SH-SY5Y (cell line): ENCODE measurements at regions not wholly inside any gene's neighbourhood (a gene's known extent, or its start where the extent isn't known, plus 50 kb on each side); places are given as distances from the start of the nearest gene placed in this dataset.

Experiments
- GATA2 ChIP-seq: IDR thresholded peaks from 2 replicates; pipeline ENCODE4 v1.6.1; 2011; ENCODE audit warnings: mild to moderate bottlenecking, low read depth, low read length
- GATA3 ChIP-seq: IDR thresholded peaks from 2 replicates; pipeline ENCODE4 v1.6.1; 2011; ENCODE audit warnings: low read depth, mild to moderate bottlenecking, low read length, moderate library complexity

GRCh38 chr2:204086167-204086566 is 149.6 kb downstream of the ICOS start:
- TF ChIP-seq GATA2 (no peak), GATA3 (no peak)
